ENCODE measurements at regions not wholly inside any gene's neighbourhood (a gene's known extent, or its start where the extent isn't known, plus 50 kb on each side); places are given as distances from the start of the nearest gene placed in this dataset.

DNA sequence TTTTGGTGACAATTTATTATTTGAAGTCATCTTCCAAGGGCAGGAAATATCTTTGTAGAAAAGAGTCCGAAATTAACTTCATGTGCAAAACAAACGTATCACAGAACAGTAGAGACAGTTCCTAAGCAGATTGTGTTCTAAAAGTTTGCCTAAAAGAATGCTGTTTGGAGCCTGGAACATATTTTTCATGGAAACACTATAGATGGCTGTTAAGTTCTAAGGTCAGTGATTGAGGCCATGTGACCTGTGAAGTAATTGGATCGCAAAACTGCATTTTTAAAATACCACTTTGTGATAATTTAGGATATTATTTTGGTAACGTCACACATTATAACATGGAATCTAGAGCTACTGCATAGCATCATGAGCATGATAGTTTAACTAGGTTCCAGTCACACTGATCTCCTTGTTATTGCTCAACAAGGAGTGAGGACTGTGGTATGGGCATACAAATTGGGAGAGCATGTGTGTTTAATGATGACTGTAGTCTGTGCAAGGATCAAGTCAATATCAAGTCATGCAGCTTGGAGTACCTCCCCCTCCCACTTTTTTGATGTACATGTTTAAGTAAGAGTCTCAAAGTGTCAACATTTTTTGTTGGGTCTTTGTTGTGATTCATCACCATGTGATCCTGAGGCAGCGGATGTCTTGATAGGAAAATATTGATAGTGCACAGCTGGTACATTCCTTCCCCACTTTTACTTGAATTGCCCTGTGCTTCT, 609.3 kb upstream of the CITED2 start:
- TF ChIP-seq, protein P1, sequence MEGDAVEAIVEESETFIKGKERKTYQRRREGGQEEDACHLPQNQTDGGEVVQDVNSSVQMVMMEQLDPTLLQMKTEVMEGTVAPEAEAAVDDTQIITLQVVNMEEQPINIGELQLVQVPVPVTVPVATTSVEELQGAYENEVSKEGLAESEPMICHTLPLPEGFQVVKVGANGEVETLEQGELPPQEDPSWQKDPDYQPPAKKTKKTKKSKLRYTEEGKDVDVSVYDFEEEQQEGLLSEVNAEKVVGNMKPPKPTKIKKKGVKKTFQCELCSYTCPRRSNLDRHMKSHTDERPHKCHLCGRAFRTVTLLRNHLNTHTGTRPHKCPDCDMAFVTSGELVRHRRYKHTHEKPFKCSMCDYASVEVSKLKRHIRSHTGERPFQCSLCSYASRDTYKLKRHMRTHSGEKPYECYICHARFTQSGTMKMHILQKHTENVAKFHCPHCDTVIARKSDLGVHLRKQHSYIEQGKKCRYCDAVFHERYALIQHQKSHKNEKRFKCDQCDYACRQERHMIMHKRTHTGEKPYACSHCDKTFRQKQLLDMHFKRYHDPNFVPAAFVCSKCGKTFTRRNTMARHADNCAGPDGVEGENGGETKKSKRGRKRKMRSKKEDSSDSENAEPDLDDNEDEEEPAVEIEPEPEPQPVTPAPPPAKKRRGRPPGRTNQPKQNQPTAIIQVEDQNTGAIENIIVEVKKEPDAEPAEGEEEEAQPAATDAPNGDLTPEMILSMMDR (conservative IDR thresholded peaks at IDR 0.05), result no peak
- TF ChIP-seq EZH2 (IDR thresholded peaks at IDR 0.05; ENCODE audit: low read depth), result no peak

Measured in PC-9 (cell line).